Gastrocnemius medialis (tissue), 4 donors: ENCODE measurements at regions not wholly inside any gene's neighbourhood (a gene's known extent, or its start where the extent isn't known, plus 50 kb on each side); places are given as distances from the start of the nearest gene placed in this dataset.

Source experiments
- POLR2A ChIP-seq, 2 donors: fragments of 450-650 bp; IDR thresholded peaks; one replicate each; pipeline ENCODE4 v1.6.1; 2017; ENCODE audit warnings: antibody characterized with exemption in 2 of 2, mild to moderate bottlenecking in 2 of 2, moderate library complexity in 2 of 2
- TF ChIP-seq, protein P1 (sequence below), 5 experiments: fragments of 450-650 bp in 3 of 5; fragments of 200-600 bp in 2 of 5; sonication (generic) in 2 of 5; IDR thresholded peaks in 4 of 5; conservative IDR thresholded peaks in 1 of 5; 1 replicate in 4 of 5; 2 replicates in 1 of 5; pipeline ENCODE4 v1.5.1; 2016 to 2019; ENCODE audit warnings: antibody characterized with exemption in 5 of 5, mild to moderate bottlenecking in 3 of 5, moderate library complexity in 3 of 5

- TF ChIP-seq, protein P1, sequence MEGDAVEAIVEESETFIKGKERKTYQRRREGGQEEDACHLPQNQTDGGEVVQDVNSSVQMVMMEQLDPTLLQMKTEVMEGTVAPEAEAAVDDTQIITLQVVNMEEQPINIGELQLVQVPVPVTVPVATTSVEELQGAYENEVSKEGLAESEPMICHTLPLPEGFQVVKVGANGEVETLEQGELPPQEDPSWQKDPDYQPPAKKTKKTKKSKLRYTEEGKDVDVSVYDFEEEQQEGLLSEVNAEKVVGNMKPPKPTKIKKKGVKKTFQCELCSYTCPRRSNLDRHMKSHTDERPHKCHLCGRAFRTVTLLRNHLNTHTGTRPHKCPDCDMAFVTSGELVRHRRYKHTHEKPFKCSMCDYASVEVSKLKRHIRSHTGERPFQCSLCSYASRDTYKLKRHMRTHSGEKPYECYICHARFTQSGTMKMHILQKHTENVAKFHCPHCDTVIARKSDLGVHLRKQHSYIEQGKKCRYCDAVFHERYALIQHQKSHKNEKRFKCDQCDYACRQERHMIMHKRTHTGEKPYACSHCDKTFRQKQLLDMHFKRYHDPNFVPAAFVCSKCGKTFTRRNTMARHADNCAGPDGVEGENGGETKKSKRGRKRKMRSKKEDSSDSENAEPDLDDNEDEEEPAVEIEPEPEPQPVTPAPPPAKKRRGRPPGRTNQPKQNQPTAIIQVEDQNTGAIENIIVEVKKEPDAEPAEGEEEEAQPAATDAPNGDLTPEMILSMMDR (IDR thresholded peaks at IDR 0.05 in 4 of 5, conservative IDR thresholded peaks at IDR 0.05 in 1 of 5) = no peak
- no peak for TF ChIP-seq POLR2A (IDR thresholded peaks at IDR 0.05)
Measured at GRCh38 chr6:103769431-103769830, 1090.3 kb downstream of the HACE1 start.
